ENCODE measurements at regions not wholly inside any gene's neighbourhood (a gene's known extent, or its start where the extent isn't known, plus 50 kb on each side); places are given as distances from the start of the nearest gene placed in this dataset.

- no peak for TF ChIP-seq EZH2 (IDR thresholded peaks at IDR 0.05; ENCODE audit: insufficient read depth, poor library complexity, severe bottlenecking)
- TF ChIP-seq EZH2phosphoT487 (IDR thresholded peaks at IDR 0.05; ENCODE audit: insufficient read depth, low read depth) = no peak
Measured at GRCh38 chrX:88944661-88945060, 197.6 kb downstream of the CPXCR1 start.

Data from GM23248 (cell line).